Heart right ventricle (tissue), 16 donors: ENCODE measurements at regions not wholly inside any gene's neighbourhood (a gene's known extent, or its start where the extent isn't known, plus 50 kb on each side); places are given as distances from the start of the nearest gene placed in this dataset.

Source experiments
- ATAC-seq, 8 donors: fragments of 200-7000 bp; cut with Tn5 transposase; one replicate each; pipeline ENCODE4 v1.9.1; 2020; ENCODE audit warnings: mild to moderate bottlenecking in 8 of 8, moderate library complexity in 8 of 8, moderate number of reproducible peaks in 1 of 8
- DNase-seq, 2 donors: peaks; one replicate each; pipeline ENCODE4 v3.0.0-alpha.2; 2020
- H3K27ac ChIP-seq, 10 donors: fragments of 200-600 bp; sonication (generic) in 2 of 10; one replicate each; pipeline versions ENCODE4 v1.5.0 to v1.8.0; 2020 to 2022; ENCODE audit warnings: mild to moderate bottlenecking in 3 of 10
- H3K27me3 ChIP-seq, 7 donors: fragments of 200-600 bp; one replicate each; pipeline ENCODE4 v1.8.0; 2021 to 2022; ENCODE audit warnings: mild to moderate bottlenecking in 2 of 7
- H3K36me3 ChIP-seq, 9 donors: fragments of 200-600 bp; sonication (generic) in 1 of 9; one replicate each; pipeline versions ENCODE4 v1.5.0 to v1.8.0; 2020 to 2022; ENCODE audit warnings: mild to moderate bottlenecking in 2 of 9
- H3K4me1 ChIP-seq, 9 donors: fragments of 200-600 bp; sonication (generic) in 1 of 9; one replicate each; pipeline versions ENCODE4 v1.5.0 to v1.8.0; 2020 to 2022; ENCODE audit warnings: mild to moderate bottlenecking in 4 of 9
- H3K4me3 ChIP-seq, 10 donors: fragments of 200-600 bp; sonication (generic) in 2 of 10; one replicate each; pipeline versions ENCODE4 v1.5.0 to v1.8.0; 2020 to 2022; ENCODE audit warnings: mild to moderate bottlenecking in 7 of 10, moderate library complexity in 2 of 10
- H3K9me3 ChIP-seq, 11 donors: fragments of 200-600 bp in 10 of 11; sonication (generic) in 2 of 11; one replicate each; pipeline versions ENCODE4 v1.5.0 to v1.8.0; 2013 to 2022; ENCODE audit warnings: mild to moderate bottlenecking in 2 of 11, control low read depth in 1 of 11, moderate library complexity in 1 of 11
- WGBS, 2 donors: extraction: QIAGEN DNeasy Blood & Tissue Kit; methylation state at CpG; one replicate each; pipeline ENCODE4 v1.1.7; 2013; ENCODE audit warnings: inconsistent platforms in 1 of 2; 5-methylcytosine and 5-hydroxymethylcytosine counted together
- intact Hi-C, 10 donors: fragments of 100-400 bp; cut with DNase I; formaldehyde crosslinking; loops; one replicate each; pipeline versions ENCODE4 v1.11.1 to v1.14.2; 2022
- TF ChIP-seq, protein P1 (sequence below), 9 donors: fragments of 200-600 bp; sonication (generic) in 2 of 9; IDR thresholded peaks; one replicate each; pipeline versions ENCODE4 v1.5.0 to v1.8.0; 2021 to 2022; ENCODE audit warnings: antibody characterized with exemption in 9 of 9, mild to moderate bottlenecking in 5 of 9, moderate library complexity in 1 of 9
- donor health status: Arrhythmogenic right ventricular cardiomyopathy.
- donor health status: ischemic (EF 13 %, LVEDD 7.1; RV severe dilation, severe dysfunction).
- donor health status: healthy with polysubstance abuse.
- donor health status: DM: no; HTN: yes; CAD: no.
- donor health status: DM: no; HTN: no; CAD: no.
- donor health status: ischemic (EF 25% LVEDD 6.9; RV normal size, moderate dysfunction).
- donor health status: ischemic (EF 25% LVEDD 5.7; RV mildly dilated, moderate dysfunction).
- donor health status: healthy.
- donor health status: DM: yes; HTN: yes; CAD: no.
- donor health status: Ischemic cardiomyopathy.
- donor health status: ischemic (EF 35%, LVEDD 5.7; RV mildly dilated, moderate dysfunction).
- donor health status: nonischemic (EF 11% LVEDD 7.7; RV severe dilation, severe dysfunction).
- donor health status: DM: yes; HTN: yes; CAD: no.
- donor health status: PGD.
- donor health status: ischemic (EF 29% LVEDD 5.4; RV normal size, mild dysfunction).
- donor health status: nonischemic (EF 23%, LVEDD 6.1; RV moderate dilation, normal function).

DNA sequence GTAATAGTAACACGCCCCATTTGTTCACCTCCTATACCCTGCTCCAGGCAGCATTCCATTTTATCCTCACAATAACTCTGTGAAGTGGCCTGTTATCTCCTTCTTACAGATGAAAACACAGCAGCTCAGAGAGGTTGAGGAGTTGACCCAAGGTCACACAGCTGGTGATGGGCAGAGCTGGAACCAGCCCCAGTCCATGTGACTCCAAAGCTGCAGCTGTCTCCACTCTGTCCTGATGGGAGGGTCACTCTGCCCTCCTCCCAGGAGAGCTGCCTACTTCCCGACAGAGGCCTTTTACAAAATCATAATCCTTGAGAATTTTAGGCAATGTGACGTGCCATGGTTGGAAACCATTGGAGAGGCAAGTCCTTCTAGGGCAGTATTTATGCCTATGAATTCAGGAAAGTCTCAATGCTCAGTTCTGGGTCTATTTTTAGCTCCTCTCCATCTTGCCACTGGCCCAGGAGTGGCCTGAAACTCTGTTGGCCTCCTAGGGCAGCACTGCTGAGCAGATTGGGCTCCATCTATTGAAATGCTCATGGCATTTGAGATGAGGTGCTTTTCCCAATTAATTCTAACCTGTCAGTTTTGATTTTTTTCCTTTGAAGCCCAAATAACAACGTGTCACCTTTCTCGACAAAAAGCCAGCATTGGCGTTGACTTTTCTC, 50.1 kb upstream of the KCNK12 start:
- no peak for DNase-seq

More for the DNA sequence above, 50.1 kb upstream of the KCNK12 start:
- Histone ChIP-seq H3K27me3 (no peaks in the 10 kb centered on the region), H3K36me3 (no peaks in the 10 kb centered on the region), H3K4me1 (no peaks in the 10 kb centered on the region), H3K27ac (no peak overlapping the region), H3K9me3 (no peaks in the 10 kb centered on the region), H3K4me3 (no peak overlapping the region)
- TF ChIP-seq, protein P1, sequence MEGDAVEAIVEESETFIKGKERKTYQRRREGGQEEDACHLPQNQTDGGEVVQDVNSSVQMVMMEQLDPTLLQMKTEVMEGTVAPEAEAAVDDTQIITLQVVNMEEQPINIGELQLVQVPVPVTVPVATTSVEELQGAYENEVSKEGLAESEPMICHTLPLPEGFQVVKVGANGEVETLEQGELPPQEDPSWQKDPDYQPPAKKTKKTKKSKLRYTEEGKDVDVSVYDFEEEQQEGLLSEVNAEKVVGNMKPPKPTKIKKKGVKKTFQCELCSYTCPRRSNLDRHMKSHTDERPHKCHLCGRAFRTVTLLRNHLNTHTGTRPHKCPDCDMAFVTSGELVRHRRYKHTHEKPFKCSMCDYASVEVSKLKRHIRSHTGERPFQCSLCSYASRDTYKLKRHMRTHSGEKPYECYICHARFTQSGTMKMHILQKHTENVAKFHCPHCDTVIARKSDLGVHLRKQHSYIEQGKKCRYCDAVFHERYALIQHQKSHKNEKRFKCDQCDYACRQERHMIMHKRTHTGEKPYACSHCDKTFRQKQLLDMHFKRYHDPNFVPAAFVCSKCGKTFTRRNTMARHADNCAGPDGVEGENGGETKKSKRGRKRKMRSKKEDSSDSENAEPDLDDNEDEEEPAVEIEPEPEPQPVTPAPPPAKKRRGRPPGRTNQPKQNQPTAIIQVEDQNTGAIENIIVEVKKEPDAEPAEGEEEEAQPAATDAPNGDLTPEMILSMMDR (IDR thresholded peaks at IDR 0.05), result no peak
- 75 to 80% methylated on average over 6 of the region's 6 CpGs for WGBS, 2 donors
- no peak for ATAC-seq
- intact Hi-C loops, result no loop called here
